GM19395 (cell line): ENCODE measurements at regions not wholly inside any gene's neighbourhood (a gene's known extent, or its start where the extent isn't known, plus 50 kb on each side); places are given as distances from the start of the nearest gene placed in this dataset.

ENCODE experiments used
- ATAC-seq: cut with Tn5 transposase; IDR thresholded peaks from one replicate; pipeline ENCODE4 v1.9.1; 2021; ENCODE audit warnings: mild to moderate bottlenecking, moderate library complexity; ENCODE audit not compliant: unreplicated experiment

GRCh38 chr5:174229514-174230370, 184.2 kb downstream of the NSG2 start:
- ATAC-seq, result no peak

GRCh38 chr5:174231956-174232487, 186.5 kb downstream of the NSG2 start:
- no peak for ATAC-seq

GRCh38 chr5:174234388-174234787, 188.9 kb downstream of the NSG2 start:
- no peak for ATAC-seq

GRCh38 chr5:174235221-174236011, 189.9 kb downstream of the NSG2 start:
- ATAC-seq, result no peak

GRCh38 chr5:174236070-174236469, 190.6 kb downstream of the NSG2 start:
- ATAC-seq, result no peak

- ATAC-seq, result no peak
These were observed 194.2 kb downstream of the NSG2 start for GRCh38 chr5:174239718-174240117.

GRCh38 chr5:174242573-174242972, 197.1 kb downstream of the NSG2 start:
- ATAC-seq, result no peak

GRCh38 chr5:174243904-174244303, 198.4 kb downstream of the NSG2 start:
- no peak for ATAC-seq

GRCh38 chr5:174245516-174246075, 200.1 kb downstream of the NSG2 start:
- ATAC-seq, result no peak

- no peak for ATAC-seq
These were observed 201.2 kb downstream of the NSG2 start for GRCh38 chr5:174246743-174247142.

GRCh38 chr5:174247301-174247700, 201.8 kb downstream of the NSG2 start:
- ATAC-seq, result no peak

- no peak for ATAC-seq
These were observed 205.9 kb downstream of the NSG2 start for GRCh38 chr5:174251305-174252000.

GRCh38 chr5:174252121-174252520, 206.6 kb downstream of the NSG2 start:
- ATAC-seq, result no peak

- ATAC-seq, result no peak
These were observed 214.4 kb downstream of the NSG2 start for GRCh38 chr5:174259696-174260420.

- no peak for ATAC-seq
These were observed 225.8 kb downstream of the NSG2 start for GRCh38 chr5:174271316-174271715.

GRCh38 chr5:174272671-174273070, 227.2 kb downstream of the NSG2 start:
- ATAC-seq, result peak; percentile 17

- peak; percentile 94 for ATAC-seq
These were observed 227.8 kb downstream of the NSG2 start for GRCh38 chr5:174273325-174273724.

GRCh38 chr5:174275959-174276358, 230.5 kb downstream of the NSG2 start:
- ATAC-seq, result no peak

- ATAC-seq, result no peak
These were observed 235.7 kb downstream of the NSG2 start for GRCh38 chr5:174281089-174281760.

- ATAC-seq, result no peak
These were observed 236.3 kb downstream of the NSG2 start for GRCh38 chr5:174281855-174282254.
